ENCODE measurements at regions not wholly inside any gene's neighbourhood (a gene's known extent, or its start where the extent isn't known, plus 50 kb on each side); places are given as distances from the start of the nearest gene placed in this dataset.

- no peak for TF ChIP-seq CTCF (IDR thresholded peaks at IDR 0.05; ENCODE audit: extremely low read depth, insufficient read depth, missing control alignments)
- DNase-seq (ENCODE audit: low spot score) = no peak
- in situ Hi-C loops (cut with MboI; ENCODE audit: low pct_unique_long_range_greater_than_20kb, low sequenced_read_pairs, unreplicated experiment) = no loop called here
Measured at GRCh38 chr12:105942281-105942680, 196.5 kb downstream of the NUAK1 start.

- no peak for DNase-seq (ENCODE audit: low spot score)
- in situ Hi-C loops (cut with MboI; ENCODE audit: low pct_unique_long_range_greater_than_20kb, low sequenced_read_pairs, unreplicated experiment) = no loop called here
- TF ChIP-seq CTCF (IDR thresholded peaks at IDR 0.05; ENCODE audit: extremely low read depth, insufficient read depth, missing control alignments) = no peak
Measured at GRCh38 chr12:105943525-105943924, 195.2 kb downstream of the NUAK1 start.

- no peak for DNase-seq (ENCODE audit: low spot score)
- TF ChIP-seq CTCF (IDR thresholded peaks at IDR 0.05; ENCODE audit: extremely low read depth, insufficient read depth, missing control alignments) = no peak
- in situ Hi-C loops (cut with MboI; ENCODE audit: low pct_unique_long_range_greater_than_20kb, low sequenced_read_pairs, unreplicated experiment) = no loop called here
Measured at GRCh38 chr12:105944628-105945027, 194.1 kb downstream of the NUAK1 start.

GRCh38 chr12:105945880-105946279, 192.9 kb downstream of the NUAK1 start:
- TF ChIP-seq CTCF (IDR thresholded peaks at IDR 0.05; ENCODE audit: extremely low read depth, insufficient read depth, missing control alignments) = no peak
- in situ Hi-C loops (cut with MboI; ENCODE audit: low pct_unique_long_range_greater_than_20kb, low sequenced_read_pairs, unreplicated experiment) = no loop called here
- no peak for DNase-seq (ENCODE audit: low spot score)

GRCh38 chr12:105946493-105946901, 192.3 kb downstream of the NUAK1 start:
- in situ Hi-C loops (cut with MboI; ENCODE audit: low pct_unique_long_range_greater_than_20kb, low sequenced_read_pairs, unreplicated experiment) = no loop called here
- no peak for DNase-seq (ENCODE audit: low spot score)
- TF ChIP-seq CTCF (IDR thresholded peaks at IDR 0.05; ENCODE audit: extremely low read depth, insufficient read depth, missing control alignments) = no peak

GRCh38 chr12:105947906-105948305, 190.8 kb downstream of the NUAK1 start:
- in situ Hi-C loops (cut with MboI; ENCODE audit: low pct_unique_long_range_greater_than_20kb, low sequenced_read_pairs, unreplicated experiment) = no loop called here
- no peak for DNase-seq (ENCODE audit: low spot score)
- TF ChIP-seq CTCF (IDR thresholded peaks at IDR 0.05; ENCODE audit: extremely low read depth, insufficient read depth, missing control alignments) = no peak

- DNase-seq (ENCODE audit: low spot score) = no peak
- no peak for TF ChIP-seq CTCF (IDR thresholded peaks at IDR 0.05; ENCODE audit: extremely low read depth, insufficient read depth, missing control alignments)
- in situ Hi-C loops (cut with MboI; ENCODE audit: low pct_unique_long_range_greater_than_20kb, low sequenced_read_pairs, unreplicated experiment) = no loop called here
Measured at GRCh38 chr12:105948331-105948730, 190.4 kb downstream of the NUAK1 start.

Measured in GM13977 (cell line).